Mesothelial cell of epicardium (in vitro differentiated cells): ENCODE measurements at regions not wholly inside any gene's neighbourhood (a gene's known extent, or its start where the extent isn't known, plus 50 kb on each side); places are given as distances from the start of the nearest gene placed in this dataset.
A peak's percentile ranks its signal among the peaks of the same experiment; 100 is the strongest.
"Not testable (repeated sequence)": the region's sequence is repeated elsewhere in the genome, so short reads cannot be mapped to it uniquely, and the experiment has no call there.

Source experiments
- DNase-seq, 2 experiments: peaks; one replicate each; pipeline ENCODE4 v3.0.0; 2021; ENCODE audit warnings: low spot score in 2 of 2; ENCODE audit not compliant: unreplicated experiment in 2 of 2
- H3K27ac Mint-ChIP-seq: 2 replicates; pipeline ENCODE4 v1.8.0; 2021; ENCODE audit warnings: mixed read lengths
- H3K27me3 Mint-ChIP-seq: 2 replicates; pipeline ENCODE4 v1.8.0; 2021; ENCODE audit warnings: low read depth, mixed read lengths
- H3K36me3 Mint-ChIP-seq: 2 replicates; pipeline ENCODE4 v1.8.0; 2021; ENCODE audit warnings: mixed read lengths
- H3K4me1 Mint-ChIP-seq: 2 replicates; pipeline ENCODE4 v1.8.0; 2021; ENCODE audit warnings: mixed read lengths
- H3K4me3 Mint-ChIP-seq: 2 replicates; pipeline ENCODE4 v1.8.0; 2021; ENCODE audit warnings: mild to moderate bottlenecking, moderate library complexity, mixed read lengths
- H3K9me3 Mint-ChIP-seq: 2 replicates; pipeline ENCODE4 v1.8.0; 2021; ENCODE audit warnings: mixed read lengths
- CTCF ChIP-seq: fragments of 200-600 bp; sonication (generic); IDR thresholded peaks from one replicate; pipeline ENCODE4 v1.5.0; 2021; ENCODE audit warnings: antibody characterized with exemption; ENCODE audit not compliant: unreplicated experiment

GRCh38 chr11:94235772-94236171, 68.6 kb upstream of the IZUMO1R start:
- not testable (repeated sequence) for H3K27ac Mint-ChIP-seq, DNase-seq, H3K36me3 Mint-ChIP-seq

GRCh38 chr11:94236416-94236815, 68.0 kb upstream of the IZUMO1R start:
- H3K4me3 Mint-ChIP-seq, H3K4me1 Mint-ChIP-seq, H3K27ac Mint-ChIP-seq, DNase-seq, H3K27me3 Mint-ChIP-seq, H3K9me3 Mint-ChIP-seq, H3K36me3 Mint-ChIP-seq: not testable (repeated sequence)

More at GRCh38 chr11:94235772-94236171, 68.6 kb upstream of the IZUMO1R start:
- not testable (repeated sequence) for H3K4me3 Mint-ChIP-seq, H3K27me3 Mint-ChIP-seq, H3K4me1 Mint-ChIP-seq
- peaks cover 12% of the 10 kb centered on the region for H3K9me3 Mint-ChIP-seq

GRCh38 chr11:94237447-94238153, 66.8 kb upstream of the IZUMO1R start:
- H3K4me3 Mint-ChIP-seq, H3K4me1 Mint-ChIP-seq, H3K27me3 Mint-ChIP-seq, H3K27ac Mint-ChIP-seq, H3K36me3 Mint-ChIP-seq, H3K9me3 Mint-ChIP-seq: not testable (repeated sequence)
- DNase-seq: peak in 1 of 2 experiments; percentile 54

GRCh38 chr11:94238154-94238735, 66.1 kb upstream of the IZUMO1R start:
- not testable (repeated sequence) for H3K27ac Mint-ChIP-seq, H3K4me3 Mint-ChIP-seq, H3K9me3 Mint-ChIP-seq, H3K4me1 Mint-ChIP-seq, H3K27me3 Mint-ChIP-seq, H3K36me3 Mint-ChIP-seq
- peak; percentile 28 to 53 for DNase-seq

- not testable (repeated sequence) for H3K9me3 Mint-ChIP-seq, H3K27ac Mint-ChIP-seq, H3K4me1 Mint-ChIP-seq, H3K36me3 Mint-ChIP-seq, DNase-seq, H3K4me3 Mint-ChIP-seq, H3K27me3 Mint-ChIP-seq
Observed at GRCh38 chr11:94238774-94239173, 65.6 kb upstream of the IZUMO1R start.

GRCh38 chr11:94241896-94242295, 62.5 kb upstream of the IZUMO1R start:
- H3K27ac Mint-ChIP-seq: no peak overlapping the region
- H3K4me1 Mint-ChIP-seq: no peaks in the 10 kb centered on the region
- H3K9me3 Mint-ChIP-seq: no peaks in the 10 kb centered on the region
- H3K4me3 Mint-ChIP-seq: no peak overlapping the region
- no peak for DNase-seq
- no peak for TF ChIP-seq CTCF
- no peaks in the 10 kb centered on the region for H3K36me3 Mint-ChIP-seq
- H3K27me3 Mint-ChIP-seq: no peaks in the 10 kb centered on the region

- Mint-ChIP-seq H3K27me3 (no peaks in the 10 kb centered on the region), H3K4me1 (no peaks in the 10 kb centered on the region), H3K4me3 (no peak overlapping the region), H3K36me3 (no peaks in the 10 kb centered on the region), H3K9me3 (no peaks in the 10 kb centered on the region), H3K27ac (no peak overlapping the region)
- DNase-seq: no peak
- no peak for TF ChIP-seq CTCF
Observed at GRCh38 chr11:94243571-94244515, 60.5 kb upstream of the IZUMO1R start.

GRCh38 chr11:94245121-94245520, 59.3 kb upstream of the IZUMO1R start:
- DNase-seq: no peak
- H3K4me1 Mint-ChIP-seq: no peaks in the 10 kb centered on the region
- H3K27me3 Mint-ChIP-seq: no peaks in the 10 kb centered on the region
- H3K36me3 Mint-ChIP-seq: no peaks in the 10 kb centered on the region
- no peak overlapping the region for H3K27ac Mint-ChIP-seq
- TF ChIP-seq CTCF: no peak
- no peak overlapping the region for H3K4me3 Mint-ChIP-seq
- peaks cover 6% of the 10 kb centered on the region for H3K9me3 Mint-ChIP-seq

GRCh38 chr11:94248301-94248700, 56.1 kb upstream of the IZUMO1R start:
- not testable (repeated sequence) for H3K4me3 Mint-ChIP-seq, H3K36me3 Mint-ChIP-seq, H3K4me1 Mint-ChIP-seq, H3K27me3 Mint-ChIP-seq, H3K27ac Mint-ChIP-seq, DNase-seq
- H3K9me3 Mint-ChIP-seq: peaks cover 18% of the 10 kb centered on the region
